CD4-positive, alpha-beta T cell (primary cell): ENCODE measurements at regions not wholly inside any gene's neighbourhood (a gene's known extent, or its start where the extent isn't known, plus 50 kb on each side); places are given as distances from the start of the nearest gene placed in this dataset.

Source experiments
- ATAC-seq: fragments of 200-7000 bp; cut with Tn5 transposase; one replicate; pipeline ENCODE4 v1.10.0; 2022; ENCODE audit warnings: mild to moderate bottlenecking; ENCODE audit not compliant: poor library complexity
- CTCF ChIA-PET: fragments of 350-600 bp; sonication (Branson Sonifier 250); formaldehyde crosslinking; loops from one replicate; lab custom pipeline; 2021; ENCODE audit warnings: antibody characterized with exemption, inconsistent platforms; lab: Charles Lee
- POLR2A ChIA-PET: fragments of 350-600 bp; sonication (Branson Sonifier 250); formaldehyde crosslinking; loops from one replicate; lab custom pipeline; 2021; ENCODE audit warnings: antibody characterized with exemption, inconsistent platforms; lab: Charles Lee
- DNase-seq, 14 experiments: peaks; one replicate each; pipeline ENCODE4 v3.0.0-alpha.2; 2013 to 2020; ENCODE audit warnings: mixed read lengths in 2 of 14
- H3K27ac ChIP-seq, 2 donors: one replicate each; pipeline versions ENCODE4 v1.5.1 to v1.7.0; 2013; ENCODE audit warnings: low read length in 2 of 2, low read depth in 1 of 2, mild to moderate bottlenecking in 1 of 2
- H3K27me3 ChIP-seq, 2 experiments: 1 replicate in 1 of 2; 2 replicates in 1 of 2; pipeline versions ENCODE4 v1.6.1 to v1.7.0; 2013; ENCODE audit warnings: low read length in 2 of 2, control low read depth in 1 of 2, mild to moderate bottlenecking in 1 of 2, moderate library complexity in 1 of 2; ENCODE audit not compliant: insufficient read depth in 2 of 2, control insufficient read depth in 1 of 2
- H3K36me3 ChIP-seq: one replicate; pipeline ENCODE4 v1.6.1; 2013; ENCODE audit warnings: low read length, control low read depth; ENCODE audit not compliant: insufficient read depth
- H3K4me1 ChIP-seq: one replicate; pipeline ENCODE4 v1.6.1; 2013; ENCODE audit warnings: low read length, control low read depth; ENCODE audit not compliant: insufficient read depth
- H3K4me3 ChIP-seq: one replicate; pipeline ENCODE4 v1.5.1; 2013; ENCODE audit warnings: mild to moderate bottlenecking, low read length, moderate library complexity
- H3K9me3 ChIP-seq, 2 experiments: 1 replicate in 1 of 2; 2 replicates in 1 of 2; pipeline versions ENCODE4 v1.6.1 to v1.7.0; 2013; ENCODE audit warnings: low read length in 2 of 2, mild to moderate bottlenecking in 2 of 2, control low read depth in 1 of 2, moderate library complexity in 1 of 2; ENCODE audit not compliant: control insufficient read depth in 1 of 2, insufficient read depth in 1 of 2
- H3K27ac Mint-ChIP-seq: one replicate; pipeline ENCODE4 v1.8.0; 2020; ENCODE audit warnings: mixed read lengths
- H3K27me3 Mint-ChIP-seq: one replicate; pipeline ENCODE4 v1.8.0; 2021; ENCODE audit warnings: mixed read lengths
- H3K36me3 Mint-ChIP-seq: one replicate; pipeline ENCODE4 v1.8.0; 2021; ENCODE audit warnings: low read depth, mixed read lengths
- H3K4me1 Mint-ChIP-seq: one replicate; pipeline ENCODE4 v1.8.0; 2021; ENCODE audit warnings: low read depth, mixed read lengths
- H3K4me3 Mint-ChIP-seq: one replicate; pipeline ENCODE4 v1.8.0; 2020; ENCODE audit warnings: mild to moderate bottlenecking, mixed read lengths
- H3K9me3 Mint-ChIP-seq: one replicate; pipeline ENCODE4 v1.8.0; 2020; ENCODE audit warnings: mixed read lengths
- CTCF ChIP-seq: fragments of 200-600 bp; IDR thresholded peaks from one replicate; pipeline ENCODE4 v1.8.0; 2022; ENCODE audit warnings: antibody characterized with exemption, mild to moderate bottlenecking
- intact Hi-C, 2 experiments: fragments of 100-400 bp; cut with DNase I in 1 of 2; cut with micrococcal nuclease in 1 of 2; formaldehyde crosslinking; loops; one replicate each; pipeline versions ENCODE4 v1.15.1 to v1.9.0; 2023 to 2025; cut with DNase I, micrococcal nuclease

GRCh38 chr10:117673230-117674010 lies 130.9 kb downstream of the EMX2 start:
- ATAC-seq, result no peak
- intact Hi-C loops, result no loop called here
- Mint-ChIP-seq H3K9me3 (no peaks in the 10 kb centered on the region), H3K36me3 (no peaks in the 10 kb centered on the region), H3K4me1 (no peaks in the 10 kb centered on the region), H3K4me3 (no peak overlapping the region), H3K27me3 (peaks cover 10% of the 10 kb centered on the region), H3K27ac (no peak overlapping the region)
- CTCF ChIA-PET, result no interaction called here
- no peak overlapping the region for H3K4me3 ChIP-seq
- H3K27me3 ChIP-seq, result peaks cover 0 to 2% of the 10 kb centered on the region in 2 experiments
- POLR2A ChIA-PET, result no interaction called here
- peaks cover 0 to 4% of the 10 kb centered on the region in 2 experiments for H3K9me3 ChIP-seq
- H3K36me3 ChIP-seq, result no peaks in the 10 kb centered on the region
- no peak for DNase-seq
- no peaks in the 10 kb centered on the region for H3K4me1 ChIP-seq
- no peak overlapping the region for H3K27ac ChIP-seq
- TF ChIP-seq CTCF, result no peak

- Mint-ChIP-seq H3K9me3 (no peaks in the 10 kb centered on the region), H3K27ac (no peak overlapping the region), H3K4me1 (no peaks in the 10 kb centered on the region), H3K27me3 (peaks cover 13% of the 10 kb centered on the region), H3K4me3 (no peak overlapping the region), H3K36me3 (no peaks in the 10 kb centered on the region)
- Histone ChIP-seq H3K36me3 (no peaks in the 10 kb centered on the region), H3K27me3 (peaks cover 0 to 2% of the 10 kb centered on the region in 2 experiments), H3K27ac (no peak overlapping the region), H3K4me1 (no peaks in the 10 kb centered on the region), H3K9me3 (peaks cover 0 to 4% of the 10 kb centered on the region in 2 experiments), H3K4me3 (no peak overlapping the region)
- POLR2A ChIA-PET, result no interaction called here
- intact Hi-C loops, result no loop called here
- CTCF ChIA-PET, result no interaction called here
- DNase-seq (no peak), ATAC-seq (no peak)
- TF ChIP-seq CTCF, result no peak
These were observed 131.7 kb downstream of the EMX2 start for GRCh38 chr10:117674201-117674600.

- no peaks in the 10 kb centered on the region for H3K36me3 Mint-ChIP-seq
- DNase-seq, result no peak
- POLR2A ChIA-PET, result no interaction called here
- H3K27ac Mint-ChIP-seq, result no peak overlapping the region
- no peaks in the 10 kb centered on the region for H3K9me3 Mint-ChIP-seq
- intact Hi-C loops, result no loop called here
- H3K4me1 Mint-ChIP-seq, result no peaks in the 10 kb centered on the region
- no peak for ATAC-seq
- CTCF ChIA-PET, result no interaction called here
- no peaks in the 10 kb centered on the region for H3K36me3 ChIP-seq
- peaks cover 13% of the 10 kb centered on the region for H3K27me3 Mint-ChIP-seq
- H3K9me3 ChIP-seq, result peaks cover 0 to 4% of the 10 kb centered on the region in 2 experiments
- H3K27me3 ChIP-seq, result peaks cover 0 to 2% of the 10 kb centered on the region in 2 experiments
- no peak overlapping the region for H3K4me3 Mint-ChIP-seq
- no peak for TF ChIP-seq CTCF
- H3K27ac ChIP-seq, result no peak overlapping the region
- no peak overlapping the region for H3K4me3 ChIP-seq
- no peaks in the 10 kb centered on the region for H3K4me1 ChIP-seq
These were observed 132.1 kb downstream of the EMX2 start for GRCh38 chr10:117674646-117675045.
